Neural crest cell (in vitro differentiated cells): ENCODE measurements at regions not wholly inside any gene's neighbourhood (a gene's known extent, or its start where the extent isn't known, plus 50 kb on each side); places are given as distances from the start of the nearest gene placed in this dataset.

ENCODE experiments used
- DNase-seq: peaks from one replicate; pipeline ENCODE4 v3.0.0; 2021; ENCODE audit warnings: low read depth, mixed read lengths, low spot score
- H3K27ac Mint-ChIP-seq: one replicate; pipeline ENCODE4 v1.8.0; 2021; ENCODE audit warnings: mild to moderate bottlenecking, mixed read lengths; ENCODE audit not compliant: unreplicated experiment
- H3K27me3 Mint-ChIP-seq: 2 replicates; pipeline ENCODE4 v1.8.0; 2021; ENCODE audit warnings: low read depth, mild to moderate bottlenecking, mixed read lengths
- H3K36me3 Mint-ChIP-seq: 2 replicates; pipeline ENCODE4 v1.8.0; 2021; ENCODE audit warnings: low read depth, mild to moderate bottlenecking, mixed read lengths
- H3K4me1 Mint-ChIP-seq: 2 replicates; pipeline ENCODE4 v1.8.0; 2021; ENCODE audit warnings: mixed read lengths
- H3K4me3 Mint-ChIP-seq: one replicate; pipeline ENCODE4 v1.8.0; 2021; ENCODE audit warnings: mild to moderate bottlenecking, mixed read lengths
- H3K9me3 Mint-ChIP-seq: 2 replicates; pipeline ENCODE4 v1.8.0; 2021; ENCODE audit warnings: mixed read lengths
- CTCF ChIP-seq: fragments of 200-600 bp; sonication (generic); conservative IDR thresholded peaks from 2 replicates; pipeline ENCODE4 v1.5.0; 2021; ENCODE audit warnings: antibody characterized with exemption, mild to moderate bottlenecking

- no peak for TF ChIP-seq CTCF
- no peak for DNase-seq
- Mint-ChIP-seq H3K9me3 (no peaks in the 10 kb centered on the region), H3K4me1 (peaks cover 6% of the 10 kb centered on the region), H3K4me3 (no peak overlapping the region), H3K27ac (no peak overlapping the region), H3K27me3 (peaks cover 2% of the 10 kb centered on the region), H3K36me3 (no peaks in the 10 kb centered on the region)
These were observed 592.2 kb downstream of the DHX35 start for GRCh38 chr20:39554341-39554740.

DNA sequence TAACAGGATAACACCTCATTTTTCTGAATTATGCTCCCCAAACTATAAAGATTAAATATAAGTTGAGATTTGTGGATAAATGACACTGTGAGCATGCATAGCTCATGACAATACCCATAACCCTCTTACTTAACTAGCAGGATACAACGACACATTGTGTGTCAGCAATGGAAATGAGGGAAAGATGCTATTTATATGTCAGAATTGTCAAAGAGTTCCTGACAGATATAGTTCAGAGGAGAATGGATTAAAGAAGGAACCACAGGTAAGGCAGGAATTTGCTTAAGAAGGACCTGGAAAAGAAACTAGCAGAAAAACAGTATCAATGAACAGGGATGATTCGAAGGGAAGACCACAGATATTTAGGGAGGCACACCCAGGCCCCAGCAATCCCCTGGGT lies 591.0 kb downstream of the DHX35 start:
- TF ChIP-seq CTCF = no peak
- no peak overlapping the region for H3K4me3 Mint-ChIP-seq
- peaks cover 7% of the 10 kb centered on the region for H3K4me1 Mint-ChIP-seq
- no peaks in the 10 kb centered on the region for H3K9me3 Mint-ChIP-seq
- no peak overlapping the region for H3K27ac Mint-ChIP-seq
- peaks cover 2% of the 10 kb centered on the region for H3K27me3 Mint-ChIP-seq
- no peaks in the 10 kb centered on the region for H3K36me3 Mint-ChIP-seq
- DNase-seq = no peak

- H3K4me3 Mint-ChIP-seq = no peak overlapping the region
- no peaks in the 10 kb centered on the region for H3K36me3 Mint-ChIP-seq
- no peaks in the 10 kb centered on the region for H3K9me3 Mint-ChIP-seq
- H3K27ac Mint-ChIP-seq = peak overlapping the region; percentile 7
- peaks cover 7% of the 10 kb centered on the region for H3K4me1 Mint-ChIP-seq
- TF ChIP-seq CTCF = no peak
- DNase-seq = no peak
- H3K27me3 Mint-ChIP-seq = peaks cover 2% of the 10 kb centered on the region
These were observed 587.6 kb downstream of the DHX35 start for GRCh38 chr20:39549733-39550132.

GRCh38 chr20:39547546-39548408 lies 585.6 kb downstream of the DHX35 start:
- no peak for DNase-seq
- Mint-ChIP-seq H3K27ac (no peak overlapping the region), H3K36me3 (no peaks in the 10 kb centered on the region), H3K4me1 (peaks cover 9% of the 10 kb centered on the region), H3K4me3 (no peak overlapping the region), H3K9me3 (peaks cover 3% of the 10 kb centered on the region), H3K27me3 (no peaks in the 10 kb centered on the region)
- TF ChIP-seq CTCF = peak; percentile 21

GRCh38 chr20:39541136-39541803 lies 579.1 kb downstream of the DHX35 start:
- no peaks in the 10 kb centered on the region for H3K36me3 Mint-ChIP-seq
- H3K27me3 Mint-ChIP-seq = no peaks in the 10 kb centered on the region
- H3K9me3 Mint-ChIP-seq = peaks cover 5% of the 10 kb centered on the region
- no peak overlapping the region for H3K4me3 Mint-ChIP-seq
- H3K27ac Mint-ChIP-seq = no peak overlapping the region
- TF ChIP-seq CTCF = no peak
- peaks cover 13% of the 10 kb centered on the region for H3K4me1 Mint-ChIP-seq
- DNase-seq = no peak
